Adrenal gland (tissue), 9 donors: ENCODE measurements at regions not wholly inside any gene's neighbourhood (a gene's known extent, or its start where the extent isn't known, plus 50 kb on each side); places are given as distances from the start of the nearest gene placed in this dataset.
A peak's percentile ranks its signal among the peaks of the same experiment; 100 is the strongest.

Experiments used
- DNase-seq, 7 donors: peaks; one replicate each; pipeline ENCODE4 v3.0.0-alpha.2; 2019 to 2020
- H3K27ac ChIP-seq, 5 donors: fragments of 200-600 bp; sonication (generic) in 4 of 5; 1 replicate in 3 of 5; 2 replicates in 2 of 5; pipeline versions ENCODE4 v1.5.1 to v1.8.0; 2016 to 2020; ENCODE audit warnings: mild to moderate bottlenecking in 1 of 5
- H3K27me3 ChIP-seq: fragments of 200-600 bp; 2 replicates; pipeline ENCODE4 v1.8.0; 2021
- H3K36me3 ChIP-seq, 2 donors: fragments of 200-600 bp; replicated peaks in 1 of 2; 1 replicate in 1 of 2; 2 replicates in 1 of 2; pipeline versions ENCODE4 v1.5.1 to v1.8.0; 2018 to 2022
- H3K4me1 ChIP-seq, 2 donors: fragments of 200-600 bp; replicated peaks in 1 of 2; 1 replicate in 1 of 2; 2 replicates in 1 of 2; pipeline versions ENCODE4 v1.5.1 to v1.8.0; 2018 to 2021
- H3K4me3 ChIP-seq, 4 donors: fragments of 200-600 bp; sonication (generic) in 3 of 4; one replicate each; pipeline ENCODE4 v1.5.1; 2016 to 2018
- H3K9me3 ChIP-seq, 3 donors: fragments of 200-600 bp; sonication (generic) in 1 of 3; replicated peaks in 1 of 3; 1 replicate in 2 of 3; 2 replicates in 1 of 3; pipeline versions ENCODE4 v1.5.1 to v1.8.0; 2016 to 2021
- POLR2A ChIP-seq, 2 donors: fragments of 450-650 bp; IDR thresholded peaks; one replicate each; pipeline ENCODE4 v1.6.1; 2017; ENCODE audit warnings: antibody characterized with exemption in 2 of 2, mild to moderate bottlenecking in 2 of 2, moderate library complexity in 1 of 2
- WGBS, 4 donors: extraction: QIAGEN DNeasy Blood & Tissue Kit in 2 of 4; methylation state at CpG; one replicate each; pipeline versions ENCODE4 v1.1.5 to v1.1.7; 2013 to 2017; 5-methylcytosine and 5-hydroxymethylcytosine counted together
- intact Hi-C, 2 donors: fragments of 100-400 bp; cut with DNase I; formaldehyde crosslinking; loops; one replicate each; pipeline versions ENCODE4 v1.14.1 to v1.15.0; 2022 to 2023
- TF ChIP-seq, protein P1 (sequence below), 6 experiments: fragments of 450-650 bp in 4 of 6; fragments of 200-600 bp in 2 of 6; sonication (generic) in 1 of 6; IDR thresholded peaks; 1 replicate in 5 of 6; 2 replicates in 1 of 6; pipeline versions ENCODE4 v1.5.1 to v1.8.0; 2016 to 2021; ENCODE audit warnings: antibody characterized with exemption in 6 of 6, mild to moderate bottlenecking in 2 of 6, moderate library complexity in 1 of 6
- donor health status: healthy with polysubstance abuse.
- donor health status: Bipolar disorder and iron deficiency.
- donor health status: DM: yes; HTN: yes; CAD: no.
- donor health status: DM: no; HTN: no; CAD: no.
- donor health status: DM: no; HTN: no; CAD: no.

DNA sequence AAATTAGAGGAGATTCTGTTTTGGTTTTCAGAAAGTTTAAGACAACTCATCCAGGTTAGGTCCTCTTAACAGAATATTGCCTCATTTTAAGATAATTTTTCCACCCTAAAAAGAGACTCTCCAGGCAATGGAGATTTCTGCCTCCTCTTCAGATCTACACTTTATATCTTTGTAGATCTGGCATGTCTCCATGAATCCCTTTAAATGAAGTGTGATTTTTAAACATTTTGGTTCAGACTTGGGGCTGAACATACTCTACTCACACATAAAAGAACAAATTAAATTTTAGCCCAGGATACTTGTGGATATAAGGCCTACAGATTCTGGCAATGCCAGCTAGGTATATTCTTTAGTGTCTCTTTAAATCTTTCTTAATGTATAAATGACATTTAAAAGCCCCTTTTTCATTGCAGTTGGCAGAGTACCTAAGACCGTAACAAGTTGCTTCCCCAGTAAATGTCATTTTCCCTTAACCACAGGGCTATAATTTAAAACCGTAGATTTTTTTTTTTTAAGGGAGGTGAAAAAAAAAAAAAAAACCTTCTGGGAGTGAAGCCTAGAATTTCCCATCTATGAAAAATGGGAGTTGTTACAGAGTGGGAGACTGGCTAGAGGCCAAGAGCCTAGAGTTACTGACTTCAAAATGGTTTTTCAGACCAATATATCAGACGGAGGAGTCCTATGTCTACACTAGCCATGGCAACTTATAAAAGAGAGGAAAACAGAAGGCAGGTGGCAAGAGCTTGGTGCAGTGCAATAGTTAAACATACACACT is 207.8 kb upstream of the TARS1 start:
- Histone ChIP-seq H3K27me3 (no peaks in the 10 kb centered on the region), H3K36me3 (no peaks in the 10 kb centered on the region), H3K27ac (no peak overlapping the region), H3K9me3 (no peaks in the 10 kb centered on the region), H3K4me1 (no peaks in the 10 kb centered on the region), H3K4me3 (no peak overlapping the region)
- TF ChIP-seq, protein P1, sequence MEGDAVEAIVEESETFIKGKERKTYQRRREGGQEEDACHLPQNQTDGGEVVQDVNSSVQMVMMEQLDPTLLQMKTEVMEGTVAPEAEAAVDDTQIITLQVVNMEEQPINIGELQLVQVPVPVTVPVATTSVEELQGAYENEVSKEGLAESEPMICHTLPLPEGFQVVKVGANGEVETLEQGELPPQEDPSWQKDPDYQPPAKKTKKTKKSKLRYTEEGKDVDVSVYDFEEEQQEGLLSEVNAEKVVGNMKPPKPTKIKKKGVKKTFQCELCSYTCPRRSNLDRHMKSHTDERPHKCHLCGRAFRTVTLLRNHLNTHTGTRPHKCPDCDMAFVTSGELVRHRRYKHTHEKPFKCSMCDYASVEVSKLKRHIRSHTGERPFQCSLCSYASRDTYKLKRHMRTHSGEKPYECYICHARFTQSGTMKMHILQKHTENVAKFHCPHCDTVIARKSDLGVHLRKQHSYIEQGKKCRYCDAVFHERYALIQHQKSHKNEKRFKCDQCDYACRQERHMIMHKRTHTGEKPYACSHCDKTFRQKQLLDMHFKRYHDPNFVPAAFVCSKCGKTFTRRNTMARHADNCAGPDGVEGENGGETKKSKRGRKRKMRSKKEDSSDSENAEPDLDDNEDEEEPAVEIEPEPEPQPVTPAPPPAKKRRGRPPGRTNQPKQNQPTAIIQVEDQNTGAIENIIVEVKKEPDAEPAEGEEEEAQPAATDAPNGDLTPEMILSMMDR (IDR thresholded peaks at IDR 0.05): no peak
- no peak for TF ChIP-seq POLR2A (IDR thresholded peaks at IDR 0.05)
- WGBS, 4 donors: 46 to 59% (median 50%) methylated on average over 3 of the region's 3 CpGs
- intact Hi-C loops: no loop called here
- peak in 2 of 7 donors; percentile 16 to 29 for DNase-seq

DNA sequence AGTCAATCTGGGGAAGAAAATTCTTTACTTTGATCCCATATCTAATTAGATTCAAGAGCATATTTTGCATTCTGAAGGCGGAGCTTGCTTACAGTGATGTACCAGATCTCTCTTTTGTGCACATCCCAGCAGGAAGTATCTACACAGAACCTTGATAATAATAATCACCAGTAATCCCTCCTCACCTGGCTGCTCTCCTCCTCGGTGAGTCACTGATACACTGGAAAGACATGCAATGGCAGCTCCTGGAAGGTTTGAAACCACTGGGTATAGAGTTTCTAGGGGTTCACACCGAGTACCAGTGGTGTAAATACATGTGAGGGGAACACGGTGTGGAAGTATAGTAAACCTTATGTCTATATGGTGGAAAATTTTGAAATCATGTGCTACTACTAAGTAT is 205.5 kb upstream of the TARS1 start:
- intact Hi-C loops: no loop called here
- Histone ChIP-seq H3K27me3 (no peaks in the 10 kb centered on the region), H3K4me1 (peaks cover 8 to 21% of the 10 kb centered on the region in 2 donors), H3K4me3 (no peak overlapping the region), H3K36me3 (no peaks in the 10 kb centered on the region), H3K27ac (no peak overlapping the region), H3K9me3 (no peaks in the 10 kb centered on the region)
- TF ChIP-seq, protein P1 (IDR thresholded peaks at IDR 0.05): no peak
- no peak for TF ChIP-seq POLR2A (IDR thresholded peaks at IDR 0.05)
- 92 to 97% (median 96%) methylated on average over 4 of the region's 4 CpGs for WGBS, 4 donors
- DNase-seq: no peak

DNA sequence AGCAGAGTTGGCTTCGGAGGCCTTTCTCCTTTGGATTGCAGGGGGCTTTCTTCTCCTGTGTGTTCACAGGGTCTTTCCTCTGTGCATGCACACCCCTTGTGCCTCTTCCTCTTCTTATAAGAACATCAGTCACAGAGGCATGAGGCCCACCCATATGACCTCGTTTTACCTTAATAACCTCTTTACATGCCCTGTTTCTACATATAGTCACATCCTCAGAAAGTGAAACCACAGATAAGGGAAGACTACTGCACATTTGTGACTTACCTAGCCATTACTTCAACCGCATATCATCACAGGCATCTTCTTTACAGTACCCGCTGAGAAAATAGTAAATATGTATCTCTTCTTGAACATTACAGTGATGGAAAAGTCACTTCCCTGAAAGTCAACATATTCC is 204.9 kb upstream of the TARS1 start:
- Histone ChIP-seq H3K36me3 (no peaks in the 10 kb centered on the region), H3K4me3 (no peak overlapping the region), H3K27me3 (no peaks in the 10 kb centered on the region), H3K27ac (no peak overlapping the region), H3K9me3 (no peaks in the 10 kb centered on the region), H3K4me1 (peaks cover 8 to 26% of the 10 kb centered on the region in 2 donors)
- intact Hi-C loops: no loop called here
- 88 to 91% (median 89%) methylated on average over 4 of the region's 4 CpGs for WGBS, 4 donors
- DNase-seq: no peak
- TF ChIP-seq POLR2A (IDR thresholded peaks at IDR 0.05): no peak
- TF ChIP-seq, protein P1 (IDR thresholded peaks at IDR 0.05): no peak

DNA sequence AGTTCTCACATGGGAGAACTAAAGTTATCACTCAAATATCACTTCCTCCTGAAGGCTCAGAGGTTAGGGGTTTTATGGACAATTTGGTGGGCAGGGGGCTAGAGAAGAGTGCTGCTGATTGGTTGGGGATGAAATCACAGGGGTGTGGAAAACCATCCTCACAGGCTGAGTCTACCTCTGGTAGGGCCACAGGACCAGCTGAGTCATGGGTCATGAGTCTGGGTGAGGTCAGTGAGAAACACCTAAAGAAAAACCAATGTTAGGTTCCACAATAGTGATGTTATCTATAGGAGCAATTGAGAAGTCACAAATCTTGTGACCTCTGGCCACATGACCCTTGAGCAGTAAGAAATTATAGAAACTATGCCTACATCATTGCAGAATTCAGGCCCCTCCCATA is 203.3 kb upstream of the TARS1 start:
- Histone ChIP-seq H3K36me3 (no peaks in the 10 kb centered on the region), H3K27me3 (no peaks in the 10 kb centered on the region), H3K27ac (no peak overlapping the region), H3K9me3 (no peaks in the 10 kb centered on the region), H3K4me1 (peaks cover 18 to 41% of the 10 kb centered on the region in 2 donors), H3K4me3 (no peak overlapping the region)
- intact Hi-C loops: no loop called here
- DNase-seq: no peak
- no peak for TF ChIP-seq POLR2A (IDR thresholded peaks at IDR 0.05)
- TF ChIP-seq, protein P1 (IDR thresholded peaks at IDR 0.05): no peak
